ENCODE measurements at regions not wholly inside any gene's neighbourhood (a gene's known extent, or its start where the extent isn't known, plus 50 kb on each side); places are given as distances from the start of the nearest gene placed in this dataset.

DNA sequence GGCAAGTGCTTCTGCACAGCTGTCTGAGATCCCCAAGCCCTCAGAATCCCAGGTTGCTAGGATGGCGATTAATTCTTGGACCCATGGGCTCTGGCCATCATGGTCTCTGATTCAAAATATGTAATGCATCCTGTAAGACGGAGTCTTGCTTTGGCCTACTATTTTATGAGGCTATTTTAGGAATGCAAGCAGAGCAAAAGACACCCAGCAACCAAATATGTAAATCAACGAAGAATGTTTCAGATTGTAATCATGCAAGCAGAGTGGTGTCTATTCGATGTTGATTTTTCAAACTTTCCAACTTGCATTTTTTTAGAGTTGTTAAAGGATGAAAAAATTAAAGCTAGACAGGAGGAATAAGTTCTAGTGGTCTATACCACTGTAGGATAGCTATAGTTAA lies 154.8 kb downstream of the COL6A3 start:
- H2AFZ ChIP-seq (ENCODE audit: low read depth, low read length): no peak overlapping the region
- POLR2A ChIA-PET: no interaction called here
- H3K27ac ChIP-seq (ENCODE audit: extremely low read depth, low read depth, low read length): no peak overlapping the region
- no peak overlapping the region for H3K4me2 ChIP-seq (ENCODE audit: insufficient read depth, low read length)
- H3K4me3 ChIP-seq: no peak overlapping the region
- H3K9ac ChIP-seq (ENCODE audit: insufficient read depth in 1 of 2, low read depth in 2 of 2, low read length in 2 of 2): no peak overlapping the region
- FAIRE-seq (no peak), DNase-seq (ENCODE audit: extremely low read depth in 1 of 4, low spot score in 3 of 4) (no peak), ATAC-seq (no peak)
- H3K36me3 ChIP-seq (ENCODE audit: control insufficient read depth, insufficient read depth, low read length): no peaks in the 10 kb centered on the region
- no peaks in the 10 kb centered on the region for H3K79me2 ChIP-seq (ENCODE audit: control insufficient read depth, insufficient read depth, low read length)
- peaks cover 0 to 3% of the 10 kb centered on the region in 2 experiments; a peak in 1 of 5 replicates for H3K27me3 ChIP-seq (ENCODE audit: control insufficient read depth in 2 of 2, insufficient read depth in 2 of 2, low read length in 2 of 2)
- in situ Hi-C loops (cut with MboI): no loop called here
- CTCF ChIA-PET (ENCODE audit: low intra/inter-chr PET ratio): no interaction called here
- no peaks in the 10 kb centered on the region for H3K9me3 ChIP-seq (replicated peaks; ENCODE audit: control insufficient read depth, insufficient read depth, low read depth, low read length)
- 0% methylated on average over 4 of the region's 4 CpGs for WGBS (ENCODE audit: insufficient coverage, low coverage, missing lambda C conversion rate)
- BruUV-seq (replicated peaks): no TSS peak
- H3K9me1 ChIP-seq (ENCODE audit: control insufficient read depth, insufficient read depth, low read length): no peaks in the 10 kb centered on the region
- no peaks in the 10 kb centered on the region for H4K20me1 ChIP-seq (replicated peaks; ENCODE audit: control insufficient read depth, insufficient read depth, low read length)
- intact Hi-C loops (cut with micrococcal nuclease): no loop called here
- no peaks in the 10 kb centered on the region for H3K4me1 ChIP-seq (replicated peaks in 1 of 2; ENCODE audit: control insufficient read depth in 2 of 2, insufficient read depth in 2 of 2, low read length in 2 of 2)
- TF ChIP-seq, protein P1, sequence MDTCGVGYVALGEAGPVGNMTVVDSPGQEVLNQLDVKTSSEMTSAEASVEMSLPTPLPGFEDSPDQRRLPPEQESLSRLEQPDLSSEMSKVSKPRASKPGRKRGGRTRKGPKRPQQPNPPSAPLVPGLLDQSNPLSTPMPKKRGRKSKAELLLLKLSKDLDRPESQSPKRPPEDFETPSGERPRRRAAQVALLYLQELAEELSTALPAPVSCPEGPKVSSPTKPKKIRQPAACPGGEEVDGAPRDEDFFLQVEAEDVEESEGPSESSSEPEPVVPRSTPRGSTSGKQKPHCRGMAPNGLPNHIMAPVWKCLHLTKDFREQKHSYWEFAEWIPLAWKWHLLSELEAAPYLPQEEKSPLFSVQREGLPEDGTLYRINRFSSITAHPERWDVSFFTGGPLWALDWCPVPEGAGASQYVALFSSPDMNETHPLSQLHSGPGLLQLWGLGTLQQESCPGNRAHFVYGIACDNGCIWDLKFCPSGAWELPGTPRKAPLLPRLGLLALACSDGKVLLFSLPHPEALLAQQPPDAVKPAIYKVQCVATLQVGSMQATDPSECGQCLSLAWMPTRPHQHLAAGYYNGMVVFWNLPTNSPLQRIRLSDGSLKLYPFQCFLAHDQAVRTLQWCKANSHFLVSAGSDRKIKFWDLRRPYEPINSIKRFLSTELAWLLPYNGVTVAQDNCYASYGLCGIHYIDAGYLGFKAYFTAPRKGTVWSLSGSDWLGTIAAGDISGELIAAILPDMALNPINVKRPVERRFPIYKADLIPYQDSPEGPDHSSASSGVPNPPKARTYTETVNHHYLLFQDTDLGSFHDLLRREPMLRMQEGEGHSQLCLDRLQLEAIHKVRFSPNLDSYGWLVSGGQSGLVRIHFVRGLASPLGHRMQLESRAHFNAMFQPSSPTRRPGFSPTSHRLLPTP (IDR thresholded peaks at IDR 0.05; ENCODE audit: borderline replicate concordance, extremely low read depth, insufficient read length): no peak
- no peak for TF ChIP-seq CAMTA2 (CRISPR knock-in tag; conservative IDR thresholded peaks at IDR 0.05)
- no peak for TF ChIP-seq PHB2 (IDR thresholded peaks at IDR 0.05; ENCODE audit: low read depth)
- TF ChIP-seq, protein P2, sequence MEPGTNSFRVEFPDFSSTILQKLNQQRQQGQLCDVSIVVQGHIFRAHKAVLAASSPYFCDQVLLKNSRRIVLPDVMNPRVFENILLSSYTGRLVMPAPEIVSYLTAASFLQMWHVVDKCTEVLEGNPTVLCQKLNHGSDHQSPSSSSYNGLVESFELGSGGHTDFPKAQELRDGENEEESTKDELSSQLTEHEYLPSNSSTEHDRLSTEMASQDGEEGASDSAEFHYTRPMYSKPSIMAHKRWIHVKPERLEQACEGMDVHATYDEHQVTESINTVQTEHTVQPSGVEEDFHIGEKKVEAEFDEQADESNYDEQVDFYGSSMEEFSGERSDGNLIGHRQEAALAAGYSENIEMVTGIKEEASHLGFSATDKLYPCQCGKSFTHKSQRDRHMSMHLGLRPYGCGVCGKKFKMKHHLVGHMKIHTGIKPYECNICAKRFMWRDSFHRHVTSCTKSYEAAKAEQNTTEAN (CRISPR knock-in tag; IDR thresholded peaks at IDR 0.05): no peak
- TF ChIP-seq TAL1 (IDR thresholded peaks at IDR 0.05): no peak
- TF ChIP-seq ZNF197 (CRISPR knock-in tag; IDR thresholded peaks at IDR 0.05; ENCODE audit: low read depth): no peak
- TF ChIP-seq, protein P3, sequence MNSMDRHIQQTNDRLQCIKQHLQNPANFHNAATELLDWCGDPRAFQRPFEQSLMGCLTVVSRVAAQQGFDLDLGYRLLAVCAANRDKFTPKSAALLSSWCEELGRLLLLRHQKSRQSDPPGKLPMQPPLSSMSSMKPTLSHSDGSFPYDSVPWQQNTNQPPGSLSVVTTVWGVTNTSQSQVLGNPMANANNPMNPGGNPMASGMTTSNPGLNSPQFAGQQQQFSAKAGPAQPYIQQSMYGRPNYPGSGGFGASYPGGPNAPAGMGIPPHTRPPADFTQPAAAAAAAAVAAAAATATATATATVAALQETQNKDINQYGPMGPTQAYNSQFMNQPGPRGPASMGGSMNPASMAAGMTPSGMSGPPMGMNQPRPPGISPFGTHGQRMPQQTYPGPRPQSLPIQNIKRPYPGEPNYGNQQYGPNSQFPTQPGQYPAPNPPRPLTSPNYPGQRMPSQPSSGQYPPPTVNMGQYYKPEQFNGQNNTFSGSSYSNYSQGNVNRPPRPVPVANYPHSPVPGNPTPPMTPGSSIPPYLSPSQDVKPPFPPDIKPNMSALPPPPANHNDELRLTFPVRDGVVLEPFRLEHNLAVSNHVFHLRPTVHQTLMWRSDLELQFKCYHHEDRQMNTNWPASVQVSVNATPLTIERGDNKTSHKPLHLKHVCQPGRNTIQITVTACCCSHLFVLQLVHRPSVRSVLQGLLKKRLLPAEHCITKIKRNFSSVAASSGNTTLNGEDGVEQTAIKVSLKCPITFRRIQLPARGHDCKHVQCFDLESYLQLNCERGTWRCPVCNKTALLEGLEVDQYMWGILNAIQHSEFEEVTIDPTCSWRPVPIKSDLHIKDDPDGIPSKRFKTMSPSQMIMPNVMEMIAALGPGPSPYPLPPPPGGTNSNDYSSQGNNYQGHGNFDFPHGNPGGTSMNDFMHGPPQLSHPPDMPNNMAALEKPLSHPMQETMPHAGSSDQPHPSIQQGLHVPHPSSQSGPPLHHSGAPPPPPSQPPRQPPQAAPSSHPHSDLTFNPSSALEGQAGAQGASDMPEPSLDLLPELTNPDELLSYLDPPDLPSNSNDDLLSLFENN (IDR thresholded peaks at IDR 0.05; ENCODE audit: low read depth in 2 of 2, low read length in 2 of 2): no peak
- no peak for TF ChIP-seq BHLHE40 (IDR thresholded peaks at IDR 0.05; ENCODE audit: low read length)
- no peak for TF ChIP-seq BRD4 (IDR thresholded peaks at IDR 0.05)
- TF ChIP-seq, protein P4, sequence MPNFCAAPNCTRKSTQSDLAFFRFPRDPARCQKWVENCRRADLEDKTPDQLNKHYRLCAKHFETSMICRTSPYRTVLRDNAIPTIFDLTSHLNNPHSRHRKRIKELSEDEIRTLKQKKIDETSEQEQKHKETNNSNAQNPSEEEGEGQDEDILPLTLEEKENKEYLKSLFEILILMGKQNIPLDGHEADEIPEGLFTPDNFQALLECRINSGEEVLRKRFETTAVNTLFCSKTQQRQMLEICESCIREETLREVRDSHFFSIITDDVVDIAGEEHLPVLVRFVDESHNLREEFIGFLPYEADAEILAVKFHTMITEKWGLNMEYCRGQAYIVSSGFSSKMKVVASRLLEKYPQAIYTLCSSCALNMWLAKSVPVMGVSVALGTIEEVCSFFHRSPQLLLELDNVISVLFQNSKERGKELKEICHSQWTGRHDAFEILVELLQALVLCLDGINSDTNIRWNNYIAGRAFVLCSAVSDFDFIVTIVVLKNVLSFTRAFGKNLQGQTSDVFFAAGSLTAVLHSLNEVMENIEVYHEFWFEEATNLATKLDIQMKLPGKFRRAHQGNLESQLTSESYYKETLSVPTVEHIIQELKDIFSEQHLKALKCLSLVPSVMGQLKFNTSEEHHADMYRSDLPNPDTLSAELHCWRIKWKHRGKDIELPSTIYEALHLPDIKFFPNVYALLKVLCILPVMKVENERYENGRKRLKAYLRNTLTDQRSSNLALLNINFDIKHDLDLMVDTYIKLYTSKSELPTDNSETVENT (CRISPR knock-in tag; IDR thresholded peaks at IDR 0.05): no peak
- no peak for TF ChIP-seq POLR3G (IDR thresholded peaks at IDR 0.05; ENCODE audit: extremely low read depth, insufficient read length, insufficient replicate concordance)
- no peak for TF ChIP-seq JUNB (CRISPR knock-in tag; conservative IDR thresholded peaks at IDR 0.05)
